A673 (cell line): ENCODE measurements at regions not wholly inside any gene's neighbourhood (a gene's known extent, or its start where the extent isn't known, plus 50 kb on each side); places are given as distances from the start of the nearest gene placed in this dataset.

Experiments
- EZH2 ChIP-seq: fragments of 200-600 bp; sonication (generic); IDR thresholded peaks from 2 replicates; pipeline ENCODE4 v1.6.1; 2017; ENCODE audit warnings: borderline replicate concordance, low read depth, mild to moderate bottlenecking, mixed read lengths, antibody characterized with exemption, low read length; ENCODE audit not compliant: poor library complexity, severe bottlenecking
- TF ChIP-seq, protein P1 (sequence below): fragments of 300-800, 200-600 bp; sonication (generic); conservative IDR thresholded peaks from 2 replicates; pipeline ENCODE4 v1.5.1; 2017; ENCODE audit warnings: low read depth, mild to moderate bottlenecking, antibody characterized with exemption, low read length, moderate library complexity, mixed read lengths

DNA sequence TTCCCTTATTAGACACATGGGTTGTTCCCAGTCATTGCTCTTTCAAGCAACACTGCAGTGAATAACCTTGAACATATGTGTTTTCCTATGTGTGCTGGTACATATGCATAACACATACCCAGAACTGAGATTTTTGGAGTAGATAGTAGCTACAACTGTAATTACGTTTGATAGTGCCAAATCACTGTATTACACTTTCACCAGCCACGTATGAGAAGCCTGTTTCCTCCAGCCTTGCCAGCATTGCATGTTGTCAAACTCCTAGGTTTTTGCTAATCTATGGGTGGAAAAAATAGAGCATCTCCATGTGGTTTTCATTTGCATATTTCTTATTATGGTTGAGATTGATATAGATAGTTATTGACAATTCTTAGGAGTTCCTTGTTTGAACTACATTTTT lies 56.5 kb upstream of the ACSL3 start:
- TF ChIP-seq, protein P1, sequence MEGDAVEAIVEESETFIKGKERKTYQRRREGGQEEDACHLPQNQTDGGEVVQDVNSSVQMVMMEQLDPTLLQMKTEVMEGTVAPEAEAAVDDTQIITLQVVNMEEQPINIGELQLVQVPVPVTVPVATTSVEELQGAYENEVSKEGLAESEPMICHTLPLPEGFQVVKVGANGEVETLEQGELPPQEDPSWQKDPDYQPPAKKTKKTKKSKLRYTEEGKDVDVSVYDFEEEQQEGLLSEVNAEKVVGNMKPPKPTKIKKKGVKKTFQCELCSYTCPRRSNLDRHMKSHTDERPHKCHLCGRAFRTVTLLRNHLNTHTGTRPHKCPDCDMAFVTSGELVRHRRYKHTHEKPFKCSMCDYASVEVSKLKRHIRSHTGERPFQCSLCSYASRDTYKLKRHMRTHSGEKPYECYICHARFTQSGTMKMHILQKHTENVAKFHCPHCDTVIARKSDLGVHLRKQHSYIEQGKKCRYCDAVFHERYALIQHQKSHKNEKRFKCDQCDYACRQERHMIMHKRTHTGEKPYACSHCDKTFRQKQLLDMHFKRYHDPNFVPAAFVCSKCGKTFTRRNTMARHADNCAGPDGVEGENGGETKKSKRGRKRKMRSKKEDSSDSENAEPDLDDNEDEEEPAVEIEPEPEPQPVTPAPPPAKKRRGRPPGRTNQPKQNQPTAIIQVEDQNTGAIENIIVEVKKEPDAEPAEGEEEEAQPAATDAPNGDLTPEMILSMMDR = no peak
- TF ChIP-seq EZH2 = no peak
